Brain microvascular endothelial cell (primary cell): ENCODE measurements at regions not wholly inside any gene's neighbourhood (a gene's known extent, or its start where the extent isn't known, plus 50 kb on each side); places are given as distances from the start of the nearest gene placed in this dataset.

Source experiments
- DNase-seq: peaks from one replicate; pipeline ENCODE4 v3.0.0-alpha.2; 2020
- H3K27ac ChIP-seq: fragments of 250-450 bp; sonication (Bioruptor Pico); 2 replicates; pipeline ENCODE4 v1.5.1; 2020; ENCODE audit warnings: mild to moderate bottlenecking, moderate library complexity
- H3K27me3 ChIP-seq: fragments of 250-450 bp; sonication (Bioruptor Pico); replicated peaks from 2 replicates; pipeline ENCODE4 v1.5.1; 2020; ENCODE audit warnings: mild to moderate bottlenecking
- H3K36me3 ChIP-seq: fragments of 250-450 bp; sonication (Bioruptor Pico); replicated peaks from 2 replicates; pipeline ENCODE4 v1.5.1; 2020; ENCODE audit warnings: mild to moderate bottlenecking
- H3K4me3 ChIP-seq: 2 replicates; pipeline ENCODE4 v1.5.1; 2011; ENCODE audit warnings: low read depth, mild to moderate bottlenecking, control low read depth, low read length, moderate library complexity
- CTCF ChIP-seq: IDR thresholded peaks from 2 replicates; pipeline ENCODE4 v1.5.1; 2011; ENCODE audit warnings: low read depth, mild to moderate bottlenecking, moderate library complexity, low read length, control low read depth, inconsistent platforms; ENCODE audit errors: missing control alignments
- in situ Hi-C: cut with HindIII; loops from 2 replicates; pipeline ENCODE4 v1.10.0; 2017; ENCODE audit warnings: low sequenced_read_pairs, low pct_ligation_motif_present

DNA sequence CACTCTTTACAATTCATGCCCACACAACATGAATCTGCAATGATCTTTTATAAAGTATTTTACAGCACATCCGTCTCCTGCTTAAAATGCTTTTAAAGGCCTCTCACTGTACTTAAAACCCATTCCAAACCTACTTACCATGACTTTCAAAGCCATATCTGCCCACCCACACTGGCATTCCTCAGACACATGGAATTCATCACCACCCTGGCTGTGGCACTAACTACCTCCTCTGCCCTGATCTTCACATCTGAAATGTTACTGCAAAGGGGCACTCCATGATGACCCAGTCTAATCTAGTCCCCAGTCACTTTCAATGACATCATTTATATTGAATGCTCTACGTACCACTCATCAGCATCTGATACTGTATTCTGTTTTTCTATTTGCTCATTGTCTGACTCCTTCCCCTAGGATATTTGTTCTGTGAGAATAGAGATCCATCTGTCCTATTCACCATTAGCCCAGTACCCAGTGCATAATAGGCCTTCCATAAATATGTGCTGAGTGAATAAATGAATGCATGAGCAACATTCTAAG lies 193.2 kb upstream of the KIF2A start:
- no peak overlapping the region for H3K4me3 ChIP-seq
- no peak for DNase-seq
- no peaks in the 10 kb centered on the region for H3K27me3 ChIP-seq
- no peak for TF ChIP-seq CTCF
- in situ Hi-C loops, result no loop called here
- H3K27ac ChIP-seq, result no peak overlapping the region
- no peaks in the 10 kb centered on the region for H3K36me3 ChIP-seq

GRCh38 chr5:62115014-62115413 lies 191.0 kb upstream of the KIF2A start:
- TF ChIP-seq CTCF, result no peak
- Histone ChIP-seq H3K27me3 (no peaks in the 10 kb centered on the region), H3K27ac (no peak overlapping the region), H3K36me3 (no peaks in the 10 kb centered on the region), H3K4me3 (no peak overlapping the region)
- DNase-seq, result no peak
- in situ Hi-C loops, result no loop called here

DNA sequence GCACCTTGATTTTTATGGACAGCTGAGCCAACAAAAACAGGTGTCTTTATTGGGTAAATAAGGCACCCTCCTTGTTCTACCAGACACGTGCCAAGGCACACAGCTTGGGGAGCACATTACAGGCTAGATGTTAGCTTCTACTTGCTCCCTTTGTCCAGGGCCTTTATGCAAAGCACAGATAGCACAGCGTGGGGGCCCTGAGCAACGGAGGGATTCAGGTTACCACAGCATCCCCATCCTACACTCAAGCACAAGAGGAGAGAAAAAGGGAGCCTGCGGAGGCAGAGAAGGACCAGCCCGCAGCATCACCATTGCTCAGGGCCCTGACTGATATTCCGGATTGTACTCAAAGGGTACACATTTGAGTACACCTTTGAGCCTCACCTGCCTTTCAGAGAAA lies 181.7 kb upstream of the KIF2A start:
- in situ Hi-C loops, result no loop called here
- no peak overlapping the region for H3K4me3 ChIP-seq
- H3K27ac ChIP-seq, result no peak overlapping the region
- DNase-seq, result no peak
- no peak for TF ChIP-seq CTCF
- no peaks in the 10 kb centered on the region for H3K27me3 ChIP-seq
- no peaks in the 10 kb centered on the region for H3K36me3 ChIP-seq

- TF ChIP-seq CTCF, result no peak
- no peaks in the 10 kb centered on the region for H3K27me3 ChIP-seq
- in situ Hi-C loops, result no loop called here
- DNase-seq, result no peak
- no peak overlapping the region for H3K27ac ChIP-seq
- no peaks in the 10 kb centered on the region for H3K36me3 ChIP-seq
- no peak overlapping the region for H3K4me3 ChIP-seq
Measured at GRCh38 chr5:62126090-62126489, 179.9 kb upstream of the KIF2A start.

DNA sequence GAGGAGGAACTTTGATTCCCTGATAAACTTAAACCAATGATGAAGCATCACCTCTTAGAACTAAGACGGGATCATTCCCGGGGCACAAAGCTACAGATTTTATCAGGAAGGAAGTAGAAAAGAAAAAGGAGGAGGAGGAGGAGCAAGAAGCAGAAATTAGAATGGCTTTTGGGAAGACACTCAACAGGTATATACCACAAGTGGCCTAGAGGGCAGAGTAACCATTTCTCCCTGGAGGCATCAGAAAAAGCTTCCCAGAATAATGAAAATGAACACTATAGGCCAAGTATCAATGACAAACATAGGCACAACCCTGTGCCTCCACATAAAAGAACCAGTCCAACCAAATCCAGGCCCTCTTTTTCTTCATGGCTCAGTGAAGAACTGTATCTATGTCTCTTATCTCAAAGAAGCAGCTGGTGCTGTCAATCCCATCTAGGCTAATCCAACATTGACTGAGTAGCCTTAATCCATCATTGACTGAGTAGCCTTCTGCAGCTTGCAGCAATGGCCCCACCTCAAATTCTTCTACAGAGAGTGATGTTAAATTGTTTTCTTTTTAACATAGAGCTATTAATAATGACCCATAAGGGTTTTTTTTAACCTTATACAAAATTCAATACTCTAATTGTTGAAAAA lies 178.8 kb upstream of the KIF2A start:
- in situ Hi-C loops, result no loop called here
- no peak overlapping the region for H3K27ac ChIP-seq
- no peak for TF ChIP-seq CTCF

GRCh38 chr5:62130107-62130506 lies 175.9 kb upstream of the KIF2A start:
- H3K27ac ChIP-seq, result no peak overlapping the region
- H3K27me3 ChIP-seq, result no peaks in the 10 kb centered on the region
- in situ Hi-C loops, result no loop called here
- H3K4me3 ChIP-seq, result no peak overlapping the region
- H3K36me3 ChIP-seq, result no peaks in the 10 kb centered on the region
- no peak for TF ChIP-seq CTCF
- no peak for DNase-seq

More for the DNA sequence above, 178.8 kb upstream of the KIF2A start:
- H3K36me3 ChIP-seq, result no peaks in the 10 kb centered on the region
- no peak overlapping the region for H3K4me3 ChIP-seq
- no peak for DNase-seq
- no peaks in the 10 kb centered on the region for H3K27me3 ChIP-seq
